HG03558 (cell line): ENCODE measurements at regions not wholly inside any gene's neighbourhood (a gene's known extent, or its start where the extent isn't known, plus 50 kb on each side); places are given as distances from the start of the nearest gene placed in this dataset.
"Not testable (repeated sequence)": the region's sequence is repeated elsewhere in the genome, so short reads cannot be mapped to it uniquely, and the experiment has no call there.

ENCODE experiments used
- ATAC-seq: cut with Tn5 transposase; IDR thresholded peaks from one replicate; pipeline ENCODE4 v1.9.1; 2021; ENCODE audit warnings: moderate number of reproducible peaks; ENCODE audit not compliant: unreplicated experiment; ENCODE audit errors: extremely low read depth

DNA sequence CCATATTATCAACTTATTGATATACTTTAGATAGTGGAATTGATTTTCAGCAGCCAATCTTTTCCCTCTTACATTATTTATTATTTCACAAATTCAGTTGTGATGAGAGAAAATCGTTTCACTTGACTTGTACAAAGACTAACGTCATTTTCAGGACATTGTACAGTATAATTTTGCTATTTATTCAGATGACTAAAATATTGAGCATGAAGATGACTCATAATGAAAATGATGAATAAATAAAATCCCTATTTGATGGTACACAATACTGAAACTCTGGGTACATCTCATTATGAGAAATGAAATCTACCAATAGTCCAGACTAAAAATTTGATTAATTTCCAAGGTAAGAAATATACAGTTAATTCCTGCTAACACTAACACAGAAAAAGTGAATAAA lies 316.4 kb downstream of the CCDC74A start:
- ATAC-seq, result not testable (repeated sequence)

DNA sequence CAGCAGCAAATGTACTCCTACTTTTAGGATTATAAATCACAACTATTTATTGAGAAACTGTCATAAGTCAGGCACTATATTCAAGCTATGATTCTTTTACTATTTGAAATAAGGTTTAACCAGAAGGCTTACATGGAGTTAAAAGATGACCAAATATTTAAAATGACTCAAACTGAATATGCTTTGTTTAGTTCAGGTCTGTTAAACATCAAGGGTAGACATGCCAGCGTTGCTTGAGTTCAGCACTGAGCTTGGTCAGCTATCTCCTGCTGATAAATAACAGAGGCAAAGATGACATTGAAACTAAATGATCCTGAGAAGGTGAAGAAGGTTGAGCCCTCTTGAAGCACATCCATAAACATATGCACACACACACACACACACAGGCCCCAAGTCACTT lies 305.6 kb downstream of the ANKRD30BL start:
- not testable (repeated sequence) for ATAC-seq

DNA sequence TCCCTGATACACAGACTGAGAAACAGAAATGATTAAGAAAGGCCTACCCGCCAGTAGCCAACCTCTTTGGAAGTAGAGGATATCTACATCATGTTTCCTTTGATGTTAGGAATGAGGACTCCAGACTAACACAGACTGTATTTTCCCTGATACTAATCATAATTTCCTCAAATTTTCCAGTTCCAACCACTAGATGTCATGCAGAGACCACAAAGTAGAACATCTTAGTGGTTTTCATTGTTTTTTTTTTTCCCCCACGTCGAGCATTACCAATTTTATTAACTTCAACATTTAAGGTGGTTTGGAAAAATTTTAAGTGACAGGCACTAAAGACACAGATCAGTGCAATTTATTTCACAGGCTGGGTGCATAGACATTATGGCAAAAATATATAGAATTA lies 303.6 kb downstream of the ANKRD30BL start:
- not testable (repeated sequence) for ATAC-seq
